NCI-H82 treated with DMSO at 0.1 percent for 48 hours (cell line): ENCODE measurements at regions not wholly inside any gene's neighbourhood (a gene's known extent, or its start where the extent isn't known, plus 50 kb on each side); places are given as distances from the start of the nearest gene placed in this dataset.

Source experiments
- DNase-seq: peaks from one replicate; lab custom pipeline; 2025; ENCODE audit not compliant: unreplicated experiment; lab: John Stamatoyannopoulos, UW

DNA sequence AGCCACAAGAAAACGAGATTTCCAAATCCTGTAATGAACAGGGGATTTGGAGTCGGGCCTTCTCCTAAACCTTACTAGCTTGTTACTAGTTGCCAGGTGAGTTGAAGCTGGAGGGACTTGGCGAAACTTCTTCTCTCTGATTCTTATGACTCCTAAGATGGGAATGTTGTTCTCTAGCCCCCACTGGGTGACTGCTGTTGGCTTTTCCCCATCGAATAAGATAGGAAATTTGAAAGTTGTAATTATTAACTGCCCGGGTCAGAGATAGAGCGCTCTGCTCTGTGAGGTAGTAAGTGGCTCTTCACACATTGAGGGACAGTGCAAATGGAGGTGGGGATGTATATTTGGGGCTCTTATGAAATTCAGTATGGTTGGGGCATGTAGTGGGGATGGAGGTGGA, 111.2 kb upstream of the MBNL2 start:
- no peak for DNase-seq

DNA sequence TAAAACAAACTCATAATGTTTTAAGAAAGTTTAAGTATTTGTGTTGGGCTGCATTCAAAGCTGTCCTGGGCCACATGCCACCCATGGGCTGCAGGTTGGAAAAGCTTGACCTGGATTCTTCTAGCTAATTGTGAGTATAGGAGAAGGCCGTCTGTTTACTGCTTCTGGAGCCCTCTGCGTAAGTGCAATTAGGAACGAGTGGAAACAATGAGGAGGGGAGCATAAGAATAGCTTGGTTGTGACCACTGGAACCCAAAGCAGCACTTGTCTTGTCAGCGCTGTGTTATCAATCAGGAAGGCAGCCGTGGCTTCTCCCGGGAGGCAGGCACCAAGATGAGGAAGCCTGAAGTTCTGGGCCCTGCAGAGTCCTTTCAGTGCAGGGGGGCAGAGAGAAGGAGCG, 110.4 kb upstream of the MBNL2 start:
- no peak for DNase-seq

DNA sequence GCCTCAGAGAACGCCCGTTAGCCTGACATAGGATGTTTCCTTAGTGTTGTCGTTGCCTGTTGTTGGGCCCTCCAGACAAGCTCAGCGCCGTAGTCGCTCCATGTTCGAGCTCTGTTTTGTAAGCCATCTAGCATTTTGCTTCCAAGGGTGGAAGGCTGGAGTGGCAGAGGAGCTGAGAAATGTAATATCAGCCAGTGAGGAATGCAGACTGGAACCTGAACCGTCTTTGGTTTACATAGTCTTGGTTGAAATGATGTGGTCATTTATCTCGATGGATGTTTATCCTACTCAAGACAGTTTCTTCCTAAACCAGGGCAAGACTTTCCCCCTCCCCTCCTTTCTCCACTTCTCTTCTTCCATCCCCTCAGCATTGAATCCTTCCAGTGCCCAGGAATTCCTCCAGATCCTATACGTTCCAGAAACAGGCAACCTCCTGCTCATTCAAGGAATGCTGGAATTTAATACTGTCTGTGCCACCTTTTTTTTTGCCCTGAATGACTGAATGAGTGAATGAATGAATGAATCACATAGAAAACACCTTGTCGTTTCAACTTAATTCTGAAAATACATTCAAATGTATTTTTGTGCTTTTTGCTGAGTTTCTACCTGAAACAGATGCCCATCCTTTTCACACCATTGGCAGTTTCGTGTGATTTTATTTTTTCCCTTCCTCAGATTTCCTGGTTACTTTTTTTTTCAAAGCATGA, 109.5 kb upstream of the MBNL2 start:
- DNase-seq: no peak

DNA sequence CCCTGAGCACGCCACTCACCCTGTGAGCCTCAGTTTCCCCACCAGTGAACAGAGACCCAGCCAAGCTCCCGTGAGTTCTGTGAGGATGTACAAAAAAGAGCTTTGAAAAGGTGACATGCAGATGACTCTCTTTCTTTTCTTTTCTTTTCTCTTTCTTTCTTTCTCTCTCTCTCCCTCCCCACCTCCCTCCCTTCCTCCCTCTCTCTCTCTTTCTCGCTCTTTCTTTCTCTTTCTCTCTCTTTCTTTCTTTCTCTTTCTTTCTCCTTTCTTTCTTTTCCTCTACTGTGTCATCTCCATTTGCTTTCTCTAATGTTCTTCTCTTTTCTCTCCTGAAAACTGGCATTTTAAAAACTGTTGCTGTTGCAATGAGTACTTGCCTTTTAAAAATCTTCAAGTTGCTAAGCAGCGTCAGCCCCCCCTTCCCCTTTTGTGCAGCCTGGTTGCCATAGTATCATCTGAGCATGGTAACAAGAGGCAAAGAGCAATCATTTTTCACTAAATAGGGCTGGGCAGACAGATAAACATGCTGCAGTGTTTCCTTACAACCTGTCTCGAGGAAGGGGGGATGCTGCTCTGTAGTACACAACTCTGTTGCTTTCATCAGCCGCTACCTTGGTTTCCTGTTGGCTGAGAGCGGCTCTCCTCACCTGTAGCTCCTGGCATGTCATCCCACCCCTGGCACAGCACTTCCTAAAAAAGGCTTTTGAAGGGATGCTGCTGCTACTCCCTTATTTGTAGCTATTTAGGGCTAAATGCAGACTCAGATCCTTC, 108.7 kb upstream of the MBNL2 start:
- no peak for DNase-seq

DNA sequence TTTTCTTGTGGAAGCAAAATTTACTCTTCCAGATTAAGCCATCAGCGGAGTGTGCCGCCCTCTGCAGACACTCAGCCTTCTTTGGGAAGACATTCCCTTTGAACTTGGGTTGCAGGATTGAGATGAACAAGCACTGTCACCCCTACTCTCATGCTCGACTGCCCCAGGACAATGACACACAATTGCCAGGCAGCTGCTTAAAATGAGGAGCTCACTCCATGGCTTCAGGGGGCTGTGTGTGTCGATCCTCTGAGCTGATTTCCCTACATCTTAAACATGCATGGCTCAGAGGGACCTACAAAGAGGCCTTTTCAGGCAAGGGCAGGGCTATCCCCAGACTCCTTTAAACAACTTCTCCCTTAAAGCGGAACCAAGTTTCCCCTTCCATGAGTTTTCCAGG, 107.5 kb upstream of the MBNL2 start:
- DNase-seq: no peak

DNA sequence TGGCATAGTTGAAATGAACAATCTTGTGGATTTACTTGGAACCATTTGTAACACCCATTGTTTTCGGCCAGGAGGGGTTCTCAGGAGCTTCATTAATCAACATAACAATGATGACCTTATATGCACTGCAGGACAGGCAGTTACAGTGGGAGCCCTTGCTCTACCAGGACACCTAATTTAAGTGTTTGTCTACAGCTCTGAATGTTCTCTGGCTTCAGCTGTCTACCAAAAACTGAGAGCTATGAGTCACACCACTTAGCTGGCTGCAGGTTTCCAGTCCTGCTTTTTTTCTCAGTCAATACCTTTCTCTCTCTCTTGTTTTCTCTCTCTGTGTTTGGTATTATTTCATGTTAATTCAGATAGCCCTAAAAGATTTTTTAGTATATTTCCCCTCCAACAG, 105.4 kb upstream of the MBNL2 start:
- no peak for DNase-seq

DNA sequence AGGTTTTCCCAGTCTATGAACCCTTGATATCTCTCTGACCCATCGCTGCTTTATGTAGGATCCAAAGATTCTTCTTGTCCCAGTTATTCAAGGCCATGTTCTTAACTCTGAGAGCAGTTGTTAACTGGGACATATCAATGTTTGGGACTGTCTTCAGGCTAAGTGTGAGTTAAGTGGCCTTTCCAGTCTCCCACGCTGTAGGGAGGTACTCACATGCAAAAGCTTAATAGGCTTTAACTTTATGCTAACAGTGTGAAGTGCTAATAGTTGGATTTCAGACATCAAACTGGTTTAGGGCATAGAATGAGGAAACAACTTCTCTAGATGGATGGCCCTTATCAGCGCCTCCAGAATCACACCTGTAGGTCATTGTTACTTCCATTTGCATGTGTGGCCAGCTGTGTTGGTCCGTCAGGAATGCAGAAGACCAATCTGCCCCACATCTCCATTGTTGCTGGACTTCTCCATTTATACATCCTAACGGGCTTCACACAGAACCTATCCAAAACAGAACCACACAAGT, 104.7 kb upstream of the MBNL2 start:
- no peak for DNase-seq

DNA sequence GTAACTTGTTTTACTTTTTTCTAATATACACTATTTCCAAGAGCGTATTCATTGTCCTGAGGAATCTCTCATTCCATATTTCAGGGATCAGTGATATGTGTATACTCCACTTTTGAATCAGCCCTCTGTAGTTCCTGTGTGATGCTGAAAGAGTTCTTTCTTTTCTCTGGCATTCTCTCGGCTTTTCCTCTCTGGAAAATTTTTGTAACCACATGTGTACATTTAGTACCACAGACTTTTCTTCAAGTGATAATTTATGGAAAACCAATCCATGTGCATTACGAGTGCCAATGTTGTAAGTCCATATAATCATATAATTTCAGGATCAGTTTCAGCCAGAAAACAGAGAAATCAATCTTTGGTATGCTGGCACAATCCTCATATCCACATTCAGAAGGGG, 102.2 kb upstream of the MBNL2 start:
- no peak for DNase-seq

DNA sequence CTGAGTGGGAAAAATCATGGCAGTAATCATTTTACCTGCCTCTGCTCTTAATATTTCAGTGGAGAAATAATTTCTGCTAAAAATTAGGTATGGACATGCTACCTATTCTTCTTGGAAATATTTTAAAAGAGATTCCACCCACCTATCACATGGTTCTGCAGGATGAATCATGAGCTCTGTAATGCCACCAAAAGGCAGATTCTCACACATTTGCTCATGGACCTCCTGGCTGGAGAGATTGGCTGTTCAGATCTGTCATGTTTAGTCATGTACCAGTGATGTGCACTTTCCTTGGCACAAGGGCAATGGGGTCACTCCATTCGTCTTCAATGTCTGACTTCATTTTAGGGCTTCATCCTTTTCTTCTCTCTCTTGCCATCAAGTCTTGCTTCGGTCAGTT, 101.8 kb upstream of the MBNL2 start:
- no peak for DNase-seq

DNA sequence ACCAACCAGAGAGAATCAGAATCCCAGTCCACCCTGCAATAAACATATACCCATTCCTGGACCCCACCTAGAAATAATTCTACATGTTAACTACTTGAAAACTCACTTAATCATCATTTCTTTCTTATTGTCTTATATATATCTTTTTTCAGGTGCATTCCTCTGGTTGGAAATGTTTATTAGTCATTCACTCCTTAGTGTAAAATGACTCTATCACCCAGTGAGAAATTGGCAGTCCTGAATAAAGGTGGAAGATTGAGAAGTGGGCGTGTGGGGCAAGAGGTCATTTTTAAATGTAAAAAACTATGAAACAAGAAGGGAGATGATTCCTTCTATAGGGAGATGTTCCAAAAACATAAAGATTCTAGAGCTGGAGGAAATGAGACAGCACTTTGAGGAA, 101.2 kb upstream of the MBNL2 start:
- DNase-seq: no peak

DNA sequence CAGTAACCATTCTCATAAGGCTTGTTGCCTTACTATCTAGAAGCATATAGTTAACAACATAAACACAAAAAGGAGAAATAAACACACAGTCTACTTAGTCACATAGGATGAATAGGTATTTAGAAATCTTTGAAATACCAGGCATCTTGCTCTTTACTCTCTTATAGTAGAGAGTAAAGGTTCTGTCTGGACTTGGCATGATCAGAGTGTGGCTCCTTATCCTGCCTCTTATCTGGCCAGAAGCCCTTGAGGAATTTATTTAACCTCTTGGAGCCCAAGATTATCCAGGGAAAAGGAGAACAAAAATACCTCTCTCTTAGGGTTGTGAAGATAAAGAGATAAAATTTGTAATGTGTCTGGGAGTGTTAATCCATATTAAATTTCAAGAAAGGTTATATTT, 100.2 kb upstream of the MBNL2 start:
- DNase-seq: no peak

DNA sequence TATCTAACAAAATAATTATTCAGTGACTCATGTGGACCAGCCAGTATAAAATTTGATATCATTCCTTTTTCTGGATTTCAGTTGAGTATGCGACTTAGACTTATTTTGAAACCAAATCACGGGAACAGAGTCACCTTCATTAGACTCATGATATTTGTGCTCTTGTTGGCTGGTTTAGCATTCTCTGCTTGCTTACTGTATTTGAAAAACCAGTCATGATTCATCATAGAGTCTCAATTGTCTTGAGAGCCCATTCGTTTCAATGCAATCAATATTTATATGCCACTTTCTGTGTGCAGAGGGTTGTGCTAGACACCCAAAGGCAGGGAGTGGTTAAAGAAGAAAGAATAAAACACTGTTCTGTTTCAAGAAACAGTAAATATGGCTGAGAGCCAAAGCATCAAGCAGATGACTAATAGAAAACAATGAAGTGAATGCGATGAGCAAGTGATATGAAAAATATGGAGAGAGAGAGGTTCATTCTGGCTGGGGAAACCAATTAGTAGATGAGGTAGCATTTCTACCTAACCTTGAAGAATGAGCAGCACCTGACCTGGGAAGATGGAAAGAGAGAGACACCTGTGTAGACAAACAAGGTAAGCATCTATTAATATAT, 99.6 kb upstream of the MBNL2 start:
- DNase-seq: no peak

DNA sequence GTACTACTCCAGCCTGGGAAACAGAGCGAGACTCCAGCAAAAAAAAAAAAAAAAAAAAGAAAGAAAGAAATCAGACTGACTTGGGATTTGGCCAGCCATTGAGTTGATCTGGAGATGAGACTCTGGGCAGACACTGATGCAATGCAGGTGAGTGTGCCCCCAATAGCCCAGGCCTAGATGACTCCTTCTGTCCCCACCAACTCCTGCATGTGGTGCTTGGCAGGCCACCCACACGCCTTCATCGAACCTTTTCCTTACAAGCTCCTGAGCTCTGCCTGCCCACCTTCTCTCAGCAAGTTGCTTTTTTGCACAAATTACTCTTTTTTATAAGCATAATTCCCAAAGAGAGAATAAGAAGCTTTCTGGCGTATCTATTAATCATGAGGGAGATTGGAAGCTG, 97.9 kb upstream of the MBNL2 start:
- no peak for DNase-seq

DNA sequence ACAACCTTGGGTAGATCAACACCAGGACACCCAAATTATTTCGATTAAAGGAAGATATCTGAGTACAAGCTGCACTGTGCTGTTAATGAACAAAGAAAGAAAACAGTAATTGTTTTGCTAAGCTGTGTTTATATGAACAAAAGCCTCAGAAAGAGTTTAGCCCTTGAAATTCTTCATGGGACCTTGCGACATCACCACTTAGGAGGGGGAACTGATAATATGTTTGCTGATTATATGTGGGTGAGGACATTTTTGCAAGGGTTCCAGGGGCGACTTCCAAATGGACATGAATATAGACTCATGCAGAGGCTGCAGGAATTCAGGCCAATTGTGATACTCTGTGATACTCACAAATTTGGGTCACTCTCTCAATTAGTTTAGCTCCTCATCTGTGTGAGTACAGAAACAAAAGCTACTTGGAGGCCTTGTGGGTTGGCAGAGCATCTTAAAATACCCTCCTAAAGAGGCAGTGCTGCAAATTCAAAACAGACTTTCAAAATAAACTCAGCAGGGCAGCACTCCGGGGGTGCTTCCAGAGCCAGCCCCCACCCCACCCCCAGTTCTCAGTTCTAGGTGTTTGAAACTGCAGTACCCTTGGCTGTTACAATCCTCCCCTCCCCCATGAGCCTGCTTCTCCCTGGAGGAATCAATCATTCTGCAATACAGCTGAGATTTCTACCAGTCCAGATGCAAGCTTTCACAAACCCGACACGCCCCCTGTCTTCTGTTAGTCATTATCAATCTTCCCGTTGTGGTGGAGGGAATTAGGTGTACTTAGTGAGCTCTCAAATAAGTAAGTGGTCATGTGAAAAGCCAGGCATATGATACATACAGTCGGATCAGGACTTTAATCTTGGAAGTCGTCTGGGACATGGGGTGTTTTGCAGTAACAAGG, 97.0 kb upstream of the MBNL2 start:
- DNase-seq: peak; percentile 99

DNA sequence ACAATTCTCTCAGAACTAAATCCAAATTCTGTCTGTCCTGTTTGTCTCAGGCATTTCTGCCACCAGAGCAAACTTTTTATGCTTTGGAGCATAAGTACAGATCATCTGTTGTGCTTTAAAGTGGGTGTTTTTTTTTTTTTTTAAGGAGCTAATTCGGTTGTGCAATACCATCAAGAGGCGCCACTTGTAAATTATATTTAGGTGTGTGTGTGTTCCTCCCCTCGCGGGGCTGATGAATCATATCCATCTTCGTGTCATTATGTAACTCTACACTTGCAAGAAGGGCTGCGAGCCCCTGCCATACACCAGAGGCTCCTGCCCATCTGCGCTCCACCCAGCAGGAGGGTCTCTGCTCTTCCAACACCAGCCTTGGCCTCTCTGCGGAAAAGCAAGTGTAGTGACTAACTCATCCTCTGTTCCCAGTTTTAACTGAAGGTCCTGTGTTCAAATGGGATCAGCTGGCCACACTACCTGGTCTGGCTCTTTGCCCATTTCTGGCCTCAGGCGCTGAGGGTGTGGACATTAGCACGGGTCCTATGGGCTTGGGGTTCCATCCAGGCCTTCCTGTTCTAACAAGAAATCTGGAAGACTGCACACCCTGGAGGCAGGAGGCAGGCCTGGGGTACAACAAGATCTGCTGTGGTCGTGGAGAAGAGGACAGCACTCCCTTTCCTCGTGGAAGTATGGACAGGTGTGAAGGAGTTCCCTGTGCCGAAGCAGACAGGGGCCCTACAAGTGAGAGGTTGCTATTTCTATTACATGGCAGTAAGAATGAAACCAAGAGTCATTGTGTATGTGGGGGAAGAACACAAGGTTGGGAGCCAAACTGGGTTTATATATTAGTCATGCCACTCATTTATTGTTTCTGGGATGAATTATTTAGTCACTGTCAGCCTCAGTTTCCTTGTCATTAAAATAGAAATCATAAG, 96.1 kb upstream of the MBNL2 start:
- DNase-seq: no peak

DNA sequence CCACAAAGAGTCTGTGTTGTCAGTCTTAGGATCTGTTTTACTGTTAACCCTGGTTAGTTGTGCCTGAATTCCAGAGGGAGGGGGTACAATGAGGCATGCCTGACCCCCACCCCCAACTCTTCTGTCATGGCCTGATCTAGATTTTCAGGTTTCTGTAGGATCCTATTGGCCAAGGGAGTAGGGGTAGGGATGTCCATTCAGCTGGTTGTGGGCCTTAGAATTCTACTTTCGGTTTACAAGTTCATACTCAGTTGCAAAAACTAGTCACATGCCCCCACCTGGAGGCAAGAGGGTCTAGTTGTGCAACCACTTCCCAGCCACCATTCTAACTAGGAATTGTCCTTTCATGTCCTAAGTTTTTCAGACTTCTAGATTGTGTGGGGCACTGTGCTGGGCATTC, 94.3 kb upstream of the MBNL2 start:
- DNase-seq: no peak

DNA sequence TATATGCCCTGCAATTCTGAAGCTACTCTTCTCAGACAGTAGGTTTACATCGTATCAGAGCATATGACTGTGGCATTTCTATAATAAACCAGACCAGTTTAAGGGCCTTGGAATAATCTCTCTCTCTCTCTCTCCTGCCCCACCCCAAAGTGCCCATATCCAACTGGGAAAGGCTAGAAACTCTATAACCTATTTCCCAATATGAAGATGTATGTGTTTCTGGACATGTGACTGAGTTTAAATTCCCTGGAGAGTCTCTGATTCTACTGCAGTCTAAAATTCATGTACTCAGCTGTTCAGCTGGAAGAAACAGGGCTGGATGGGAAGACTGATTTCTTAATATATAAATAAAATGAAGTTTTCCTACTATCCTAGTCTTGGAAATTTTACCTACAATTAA, 91.9 kb upstream of the MBNL2 start:
- no peak for DNase-seq

DNA sequence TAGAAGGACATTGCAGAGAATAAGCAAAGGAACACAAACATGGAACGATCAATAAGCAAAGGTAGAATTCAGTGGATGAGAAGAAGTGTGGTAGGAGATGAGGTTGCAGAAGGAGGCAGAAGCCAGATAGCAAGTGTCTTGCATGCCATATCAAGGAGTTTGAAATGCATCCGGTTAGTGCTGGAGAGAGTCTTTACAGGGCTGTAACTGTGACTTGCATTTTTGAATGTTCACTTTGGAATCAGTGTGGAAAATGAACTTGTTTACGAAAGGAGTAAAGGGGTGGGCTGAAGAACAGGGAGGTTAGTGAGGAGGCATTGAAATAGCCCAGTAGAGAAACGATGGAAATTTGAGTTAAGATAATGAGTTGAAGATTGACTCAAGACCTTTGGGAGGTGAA, 90.7 kb upstream of the MBNL2 start:
- DNase-seq: no peak

DNA sequence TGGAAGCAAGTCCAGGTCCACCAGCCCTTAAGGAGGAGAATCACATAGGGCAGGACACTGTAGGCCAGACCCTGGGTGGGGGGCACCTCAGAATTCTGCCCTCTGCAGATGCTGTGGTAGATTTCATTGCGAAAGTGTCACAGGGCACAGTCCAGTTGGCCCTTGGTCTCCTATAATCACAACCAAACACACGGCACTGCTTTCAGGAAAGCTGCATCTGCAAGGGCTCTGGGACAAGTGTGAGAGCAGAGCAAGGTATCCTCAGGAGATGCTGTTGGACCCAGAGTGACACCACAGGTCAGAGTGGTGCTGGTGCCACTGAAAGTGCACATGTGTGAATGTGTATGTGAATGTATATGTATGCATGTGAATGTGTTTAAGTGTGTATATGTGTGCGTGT, 88.6 kb upstream of the MBNL2 start:
- DNase-seq: no peak

DNA sequence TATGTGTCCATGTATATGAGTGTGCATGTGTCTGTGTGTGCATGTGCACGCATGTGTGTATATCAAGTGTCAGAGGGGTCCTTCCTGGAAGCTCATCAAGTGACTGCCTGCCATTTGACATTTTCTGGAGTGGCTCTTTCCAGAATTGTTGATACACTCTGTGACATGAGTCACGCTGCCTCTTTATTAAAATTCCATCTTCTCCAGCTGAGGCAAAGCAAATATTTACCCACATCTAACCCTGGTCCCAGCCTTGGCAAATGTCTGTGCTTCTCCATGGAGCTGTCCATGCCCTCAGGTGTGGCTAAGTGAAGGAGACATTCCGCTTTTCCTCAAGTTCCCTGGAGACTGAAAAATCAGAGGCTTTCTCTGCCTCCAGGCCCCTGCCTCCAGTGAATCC, 88.2 kb upstream of the MBNL2 start:
- no peak for DNase-seq
